ENCODE measurements at regions not wholly inside any gene's neighbourhood (a gene's known extent, or its start where the extent isn't known, plus 50 kb on each side); places are given as distances from the start of the nearest gene placed in this dataset.
A peak's percentile ranks its signal among the peaks of the same experiment; 100 is the strongest.

DNA sequence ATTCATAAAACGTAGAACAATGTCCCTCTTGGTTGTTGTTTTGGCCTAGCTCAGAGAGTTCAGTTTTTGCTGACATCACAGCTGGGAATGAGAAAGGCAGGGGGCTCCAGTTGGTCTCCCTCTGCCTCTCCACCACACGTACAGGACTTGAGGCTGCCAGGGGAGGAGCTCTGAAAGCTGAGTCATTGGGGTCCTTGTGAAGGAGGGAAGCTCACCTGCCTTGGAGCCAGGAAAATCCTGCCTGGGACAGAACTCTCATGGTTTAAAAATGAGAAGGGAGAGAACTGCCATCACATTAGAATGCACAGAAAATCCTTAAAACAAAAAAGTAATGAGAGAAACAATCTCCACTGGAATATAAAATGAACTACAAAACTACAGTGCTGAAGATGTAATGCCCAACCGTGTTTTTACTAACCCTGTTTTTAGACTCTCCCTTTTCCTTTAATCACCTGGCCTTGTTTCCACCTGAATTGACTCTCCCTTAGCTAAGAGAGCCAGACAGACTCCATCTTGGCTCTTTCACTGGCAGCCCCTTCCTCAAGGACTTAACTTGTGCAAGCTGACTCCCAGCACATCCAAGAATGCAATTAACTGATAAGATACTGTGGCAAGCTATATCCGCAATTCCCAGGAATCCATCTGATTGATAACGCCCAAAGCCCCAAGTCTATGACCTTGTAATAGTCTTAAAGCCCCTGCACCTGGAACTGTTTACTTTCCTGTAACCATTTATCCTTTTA, 58.6 kb upstream of the TARP start:
- DNase-seq (ENCODE audit: low read depth) = peak; percentile 21

DNA sequence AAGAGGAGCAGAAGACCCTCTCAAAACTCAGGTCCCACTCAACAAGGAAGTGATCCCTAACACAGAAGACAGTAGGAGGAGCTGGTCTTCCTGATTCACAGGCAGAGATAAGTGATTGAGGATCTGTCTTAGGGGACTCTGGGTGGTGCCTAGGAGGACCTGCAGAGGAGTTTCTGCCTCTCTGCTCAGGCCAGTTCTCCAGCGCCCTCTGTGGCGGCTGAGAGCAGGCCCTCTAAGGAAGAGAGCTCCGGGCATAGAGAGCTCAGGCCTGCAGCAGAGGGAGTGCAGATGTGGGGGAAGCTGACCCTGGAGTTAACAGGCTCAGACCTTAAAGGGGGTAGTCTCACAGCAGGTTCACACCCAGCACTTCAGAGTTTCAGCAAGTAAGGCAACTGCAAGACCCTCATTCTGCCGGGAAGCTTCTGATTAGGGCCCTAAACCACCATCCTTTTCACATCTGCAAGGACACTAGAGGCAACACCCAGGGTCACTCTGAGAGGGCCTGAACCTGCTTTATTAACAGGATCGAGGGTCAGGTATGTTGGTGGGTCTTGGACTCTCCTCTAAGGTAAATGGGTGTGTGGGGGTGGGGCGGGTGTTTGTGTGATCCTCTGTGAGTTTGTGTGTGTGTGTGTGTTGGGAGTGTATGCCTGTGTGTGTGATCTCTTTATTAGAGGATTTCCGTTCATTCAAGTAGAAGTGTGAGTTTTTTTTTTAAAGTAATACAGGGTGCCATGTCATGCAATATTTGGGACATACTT, 57.6 kb upstream of the TARP start:
- no peak for DNase-seq (ENCODE audit: low read depth)

DNA sequence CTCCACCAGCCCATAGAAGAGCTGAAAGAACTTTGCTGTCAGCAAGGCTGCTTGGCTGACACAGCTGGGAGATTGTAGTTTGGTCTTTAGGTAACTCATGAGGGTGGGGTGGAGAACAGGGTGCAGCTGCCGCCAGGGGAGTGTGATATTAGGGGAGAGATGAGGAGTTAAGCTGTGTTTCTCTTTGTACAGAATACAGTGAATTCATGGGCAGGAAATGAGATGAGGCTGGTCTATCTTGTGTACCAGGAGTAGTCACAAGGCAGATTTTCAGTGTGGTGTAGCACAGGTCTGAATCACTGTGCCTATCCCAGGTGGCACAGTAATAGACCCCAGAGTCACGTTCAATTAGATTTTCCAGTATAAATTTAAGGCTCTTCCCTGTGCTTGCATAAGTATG, 56.6 kb upstream of the TARP start:
- DNase-seq (ENCODE audit: low read depth) = no peak

DNA sequence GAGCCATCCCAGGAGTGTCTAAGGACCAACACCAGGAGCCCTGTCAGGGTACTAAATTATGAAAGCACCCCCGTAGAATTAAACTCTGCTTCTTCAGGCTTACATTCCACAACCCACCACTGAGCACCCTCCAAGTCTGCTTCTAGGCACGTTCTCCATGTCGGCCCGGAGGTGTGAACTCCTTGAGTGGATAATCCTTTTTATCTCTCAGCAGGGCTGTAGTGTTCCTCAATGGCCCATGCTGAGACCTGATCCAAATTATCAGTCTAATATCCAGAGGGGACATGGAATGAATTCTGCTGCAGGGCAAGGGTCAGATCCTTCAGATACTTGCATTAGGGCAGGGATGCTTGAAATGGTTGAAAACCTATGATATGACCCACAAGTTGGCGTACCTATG, 55.9 kb upstream of the TARP start:
- DNase-seq (ENCODE audit: low read depth) = no peak

DNA sequence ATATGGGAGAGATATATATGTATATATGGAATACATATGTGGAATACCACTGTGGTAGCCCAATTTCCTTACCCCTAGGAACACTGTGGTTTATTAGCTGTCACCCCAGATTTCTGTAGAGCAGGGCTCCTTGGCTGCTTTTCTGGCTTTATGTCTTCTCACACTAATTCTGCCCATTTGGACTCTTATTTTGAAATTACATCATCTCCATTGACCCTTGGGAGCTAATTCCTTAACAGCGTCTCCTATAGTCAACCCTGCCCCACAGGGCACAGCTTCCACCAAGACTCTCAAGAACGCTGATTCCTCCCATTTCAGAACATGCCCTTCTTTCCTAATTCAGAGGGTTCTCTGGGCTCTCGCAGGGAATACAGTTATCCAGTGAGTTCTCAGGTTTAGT, 55.4 kb upstream of the TARP start:
- DNase-seq (ENCODE audit: low read depth) = no peak

DNA sequence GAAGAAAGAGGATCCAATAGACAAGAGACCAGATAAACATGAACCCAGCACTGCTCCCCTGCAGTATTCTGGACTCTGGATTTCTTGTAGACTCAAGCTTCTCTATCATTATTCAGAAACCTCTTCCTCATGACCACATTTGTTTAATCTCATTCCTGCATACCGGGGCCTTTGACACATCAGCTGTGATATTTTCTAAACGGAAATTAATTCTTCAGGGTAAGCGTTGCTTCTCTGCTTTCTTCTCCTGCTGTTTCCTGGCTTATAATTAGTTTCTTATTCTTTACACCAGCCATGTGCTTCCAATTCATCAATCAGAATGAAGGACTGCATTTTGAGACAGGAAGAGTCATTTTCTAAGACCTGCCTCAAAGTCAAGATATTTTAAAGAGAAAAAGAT, 54.2 kb upstream of the TARP start:
- DNase-seq (ENCODE audit: low read depth) = no peak
